Occipital lobe (tissue), 1 donor: ENCODE measurements at regions not wholly inside any gene's neighbourhood (a gene's known extent, or its start where the extent isn't known, plus 50 kb on each side); places are given as distances from the start of the nearest gene placed in this dataset.

Experiments
- DNase-seq: peaks from one replicate; lab custom pipeline; 2025; lab: John Stamatoyannopoulos, UW

GRCh38 chr4:149928507-149928906 is 112.9 kb upstream of the IQCM start:
- no peak for DNase-seq

- DNase-seq, result no peak
Measured at GRCh38 chr4:149931431-149931830, 115.8 kb upstream of the IQCM start.

- no peak for DNase-seq
Measured at GRCh38 chr4:149932188-149932587, 116.5 kb upstream of the IQCM start.

GRCh38 chr4:149933120-149933519 is 117.5 kb upstream of the IQCM start:
- DNase-seq, result no peak

GRCh38 chr4:149933883-149934282 is 118.2 kb upstream of the IQCM start:
- no peak for DNase-seq

GRCh38 chr4:149949381-149949780 is 128.9 kb upstream of the DCLK2 start:
- no peak for DNase-seq

- DNase-seq, result no peak
Measured at GRCh38 chr4:149951152-149951900, 126.9 kb upstream of the DCLK2 start.

GRCh38 chr4:149952101-149952500 is 126.1 kb upstream of the DCLK2 start:
- DNase-seq, result no peak

GRCh38 chr4:149952716-149953115 is 125.5 kb upstream of the DCLK2 start:
- no peak for DNase-seq

GRCh38 chr4:149955780-149956390 is 122.4 kb upstream of the DCLK2 start:
- no peak for DNase-seq

- no peak for DNase-seq
Measured at GRCh38 chr4:149956678-149957077, 121.6 kb upstream of the DCLK2 start.

- DNase-seq, result no peak
Measured at GRCh38 chr4:149961876-149962597, 116.2 kb upstream of the DCLK2 start.

GRCh38 chr4:149964001-149964796 is 114.0 kb upstream of the DCLK2 start:
- no peak for DNase-seq

GRCh38 chr4:149965206-149965605 is 113.0 kb upstream of the DCLK2 start:
- DNase-seq, result no peak

- no peak for DNase-seq
Measured at GRCh38 chr4:149972407-149972806, 105.8 kb upstream of the DCLK2 start.

GRCh38 chr4:149973181-149973580 is 105.1 kb upstream of the DCLK2 start:
- DNase-seq, result no peak

GRCh38 chr4:149975172-149975571 is 103.1 kb upstream of the DCLK2 start:
- no peak for DNase-seq

GRCh38 chr4:149980121-149980682 is 98.0 kb upstream of the DCLK2 start:
- no peak for DNase-seq

GRCh38 chr4:149980941-149981340 is 97.3 kb upstream of the DCLK2 start:
- DNase-seq, result peak; percentile 4

GRCh38 chr4:149983401-149983800 is 94.8 kb upstream of the DCLK2 start:
- no peak for DNase-seq

- DNase-seq, result no peak
Measured at GRCh38 chr4:149983931-149984330, 94.3 kb upstream of the DCLK2 start.
